ENCODE measurements at regions not wholly inside any gene's neighbourhood (a gene's known extent, or its start where the extent isn't known, plus 50 kb on each side); places are given as distances from the start of the nearest gene placed in this dataset.

- no peak for TF ChIP-seq RFX5 (IDR thresholded peaks at IDR 0.05; ENCODE audit: low read depth, low read length)
- no peak for TF ChIP-seq E2F4 (IDR thresholded peaks at IDR 0.05; ENCODE audit: low read depth, low read length)
These were observed 92.3 kb upstream of the LCORL start for GRCh38 chr4:18113710-18114331.

All from GM12878 (cell line).